Astrocyte of the spinal cord (primary cell): ENCODE measurements at regions not wholly inside any gene's neighbourhood (a gene's known extent, or its start where the extent isn't known, plus 50 kb on each side); places are given as distances from the start of the nearest gene placed in this dataset.
A peak's percentile ranks its signal among the peaks of the same experiment; 100 is the strongest.
"Not testable (repeated sequence)": the region's sequence is repeated elsewhere in the genome, so short reads cannot be mapped to it uniquely, and the experiment has no call there.

Experiments
- DNase-seq: peaks from one replicate; pipeline ENCODE4 v3.0.0; 2011; ENCODE audit warnings: low read depth, low spot score
- H3K4me3 ChIP-seq: 2 replicates; pipeline ENCODE4 v1.5.1; 2011; ENCODE audit warnings: low read depth, mild to moderate bottlenecking, low read length, moderate library complexity
- CTCF ChIP-seq: IDR thresholded peaks from 2 replicates; pipeline ENCODE4 v1.5.1; 2012; ENCODE audit warnings: low read depth, mild to moderate bottlenecking, low read length, inconsistent platforms
- in situ Hi-C: cut with HindIII; loops from 2 replicates; pipeline ENCODE4 v1.10.0; 2017; ENCODE audit warnings: low sequenced_read_pairs

GRCh38 chr10:53331460-53331859 lies 558.9 kb upstream of the MBL2 start:
- in situ Hi-C loops: no loop called here
- no peak for DNase-seq
- no peak for TF ChIP-seq CTCF
- H3K4me3 ChIP-seq: no peak overlapping the region

GRCh38 chr10:53326401-53327305 lies 554.1 kb upstream of the MBL2 start:
- DNase-seq, H3K4me3 ChIP-seq, in situ Hi-C loops: not testable (repeated sequence)

- no peak overlapping the region for H3K4me3 ChIP-seq
- DNase-seq: peak; percentile 19
- no peak for TF ChIP-seq CTCF
- in situ Hi-C loops: no loop called here
Measured at GRCh38 chr10:53325066-53325465, 552.5 kb upstream of the MBL2 start.

DNA sequence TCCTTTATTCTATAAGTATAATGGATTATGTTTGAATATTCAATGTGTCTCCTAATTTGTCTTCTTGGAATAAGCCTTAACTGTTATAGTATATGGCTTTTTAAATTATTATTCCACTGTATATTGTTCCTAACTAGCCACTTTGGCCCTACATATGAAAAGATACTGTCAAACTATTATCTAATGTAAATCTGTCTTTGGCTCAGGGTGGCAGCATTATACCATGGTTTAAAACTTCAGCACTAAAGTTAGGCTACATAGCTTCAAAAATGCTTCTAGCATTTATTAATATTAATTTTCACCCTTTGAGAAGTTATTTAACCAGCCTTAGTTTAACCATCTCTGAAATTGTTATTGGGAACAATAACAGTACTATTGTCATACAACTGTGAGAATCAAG lies 543.1 kb upstream of the MBL2 start:
- in situ Hi-C loops: no loop called here
- H3K4me3 ChIP-seq: no peak overlapping the region
- DNase-seq: peak; percentile 25
- TF ChIP-seq CTCF: no peak

- in situ Hi-C loops: no loop called here
- peak; percentile 96 for DNase-seq
- H3K4me3 ChIP-seq: no peak overlapping the region
- no peak for TF ChIP-seq CTCF
Measured at GRCh38 chr10:53314876-53315275, 542.3 kb upstream of the MBL2 start.

- TF ChIP-seq CTCF: no peak
- in situ Hi-C loops: no loop called here
- DNase-seq: no peak
- no peak overlapping the region for H3K4me3 ChIP-seq
Measured at GRCh38 chr10:53298443-53298842, 525.9 kb upstream of the MBL2 start.

DNA sequence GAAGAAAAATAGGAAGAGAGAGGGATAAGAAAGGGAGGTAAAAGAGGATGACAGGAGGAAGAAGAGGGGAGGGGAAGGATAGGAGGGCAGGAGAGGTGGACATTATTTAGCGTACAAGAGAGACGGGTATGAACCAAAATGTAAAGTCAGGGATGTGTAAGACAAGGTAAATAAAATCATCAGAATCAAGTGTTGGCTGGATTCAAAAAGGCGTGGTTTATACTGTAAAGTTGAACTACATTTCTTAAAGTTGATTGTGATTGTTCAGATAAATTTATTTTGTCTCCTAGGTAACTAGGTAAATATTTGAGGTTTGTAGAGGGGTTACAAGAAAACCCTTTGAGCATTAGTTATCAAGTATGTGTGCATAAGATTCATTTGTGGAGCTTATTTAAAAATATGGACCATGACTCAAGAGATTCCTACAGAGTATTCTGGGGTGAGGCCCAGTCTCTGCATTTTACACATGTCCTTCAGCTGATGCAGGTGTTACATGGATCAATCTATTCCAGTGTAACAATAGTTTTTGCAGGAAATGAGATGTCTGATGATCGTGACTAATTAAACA lies 512.1 kb upstream of the MBL2 start:
- TF ChIP-seq CTCF: no peak
- in situ Hi-C loops: no loop called here
- DNase-seq: no peak
- no peak overlapping the region for H3K4me3 ChIP-seq
